GM23338 (cell line): ENCODE measurements at regions not wholly inside any gene's neighbourhood (a gene's known extent, or its start where the extent isn't known, plus 50 kb on each side); places are given as distances from the start of the nearest gene placed in this dataset.

Source experiments
- ATAC-seq: fragments of 200-7000 bp; cut with Tn5 transposase; 3 replicates; pipeline ENCODE4 v1.9.1; 2020
- DNase-seq: peaks from one replicate; pipeline ENCODE4 v3.0.0-alpha.2; 2015; ENCODE audit warnings: low spot score
- H2AFZ ChIP-seq: fragments of 200-600 bp; sonication (generic); 2 replicates; pipeline ENCODE4 v1.8.0; 2016; ENCODE audit warnings: antibody characterized with exemption, mild to moderate bottlenecking, moderate library complexity
- H3F3A ChIP-seq: fragments of 200-600 bp; sonication (generic); replicated peaks from 2 replicates; pipeline ENCODE4 v1.8.0; 2017; ENCODE audit warnings: antibody characterized with exemption, mixed run types, low read depth
- H3K27ac ChIP-seq: fragments of 200-600 bp; sonication (generic); 2 replicates; pipeline ENCODE4 v1.6.1; 2016; ENCODE audit warnings: low read depth
- H3K27me3 ChIP-seq: fragments of 200-600 bp; sonication (generic); 2 replicates; pipeline ENCODE4 v1.8.0; 2016; ENCODE audit warnings: mild to moderate bottlenecking, mixed run types, moderate library complexity; ENCODE audit not compliant: insufficient read depth
- H3K36me3 ChIP-seq: fragments of 200-600 bp; sonication (generic); 2 replicates; pipeline ENCODE4 v1.8.0; 2016; ENCODE audit warnings: mild to moderate bottlenecking; ENCODE audit not compliant: insufficient read depth
- H3K4me1 ChIP-seq: fragments of 200-600 bp; sonication (generic); 2 replicates; pipeline ENCODE4 v1.8.0; 2016; ENCODE audit warnings: mild to moderate bottlenecking, moderate library complexity; ENCODE audit not compliant: insufficient read depth
- H3K4me2 ChIP-seq: fragments of 200-600 bp; sonication (generic); 2 replicates; pipeline ENCODE4 v1.7.1; 2017; ENCODE audit warnings: mixed run types
- H3K4me3 ChIP-seq: fragments of 200-600 bp; sonication (generic); 2 replicates; pipeline ENCODE4 v1.6.1; 2016; ENCODE audit warnings: mixed run types
- H3K79me2 ChIP-seq: fragments of 200-600 bp; sonication (generic); replicated peaks from 2 replicates; pipeline ENCODE4 v1.8.0; 2017; ENCODE audit warnings: mild to moderate bottlenecking; ENCODE audit not compliant: insufficient read depth
- H3K9me2 ChIP-seq: fragments of 200-600 bp; sonication (generic); 2 replicates; pipeline ENCODE4 v1.8.0; 2017; ENCODE audit not compliant: insufficient read depth
- H4K20me1 ChIP-seq: fragments of 200-600 bp; sonication (generic); replicated peaks from 2 replicates; pipeline ENCODE4 v1.8.0; 2017; ENCODE audit warnings: mild to moderate bottlenecking; ENCODE audit not compliant: insufficient read depth
- H3K27ac Mint-ChIP-seq: 2 replicates; pipeline ENCODE4 v1.8.0; 2020; ENCODE audit warnings: inconsistent platforms, mild to moderate bottlenecking, moderate library complexity, mixed read lengths
- H3K27me3 Mint-ChIP-seq: 3 replicates; pipeline ENCODE4 v1.8.0; 2022; ENCODE audit warnings: low read depth, mild to moderate bottlenecking, moderate library complexity, mixed read lengths, inconsistent platforms; ENCODE audit not compliant: insufficient read depth, poor library complexity
- H3K36me3 Mint-ChIP-seq: 3 replicates; pipeline ENCODE4 v1.8.0; 2021; ENCODE audit warnings: low read depth, mild to moderate bottlenecking, inconsistent platforms, moderate library complexity, mixed read lengths
- H3K4me1 Mint-ChIP-seq: 3 replicates; pipeline ENCODE4 v1.8.0; 2020; ENCODE audit warnings: mild to moderate bottlenecking, inconsistent platforms, mixed read lengths
- H3K4me3 Mint-ChIP-seq: 3 replicates; pipeline ENCODE4 v1.8.0; 2021; ENCODE audit warnings: moderate library complexity, mild to moderate bottlenecking, inconsistent platforms, mixed read lengths
- H3K9me3 Mint-ChIP-seq: 3 replicates; pipeline ENCODE4 v1.8.0; 2020; ENCODE audit warnings: moderate library complexity, mild to moderate bottlenecking, inconsistent platforms, mixed read lengths
- CREB1 ChIP-seq: fragments of 250-450 bp; sonication (Bioruptor Pico); IDR thresholded peaks from 2 replicates; pipeline ENCODE4 v1.5.0; 2020; ENCODE audit warnings: low read depth, mild to moderate bottlenecking, moderate library complexity
- EZH2 ChIP-seq: fragments of 200-600 bp; sonication (generic); IDR thresholded peaks from one replicate; pipeline ENCODE4 v1.8.0; 2017; ENCODE audit warnings: antibody characterized with exemption, mild to moderate bottlenecking, low read depth; ENCODE audit not compliant: unreplicated experiment
- EZH2phosphoT487 ChIP-seq: fragments of 200-600 bp; sonication (generic); IDR thresholded peaks from one replicate; pipeline ENCODE4 v1.8.1; 2018; ENCODE audit warnings: antibody characterized with exemption; ENCODE audit not compliant: unreplicated experiment
- JUNB ChIP-seq: IDR thresholded peaks from one replicate; pipeline ENCODE4 v1.6.1; 2016; ENCODE audit warnings: antibody characterized with exemption; ENCODE audit not compliant: unreplicated experiment
- POLR2AphosphoS5 ChIP-seq: IDR thresholded peaks from 2 replicates; pipeline ENCODE4 v1.6.1; 2016; ENCODE audit warnings: antibody characterized with exemption, low read depth
- REST ChIP-seq: IDR thresholded peaks from one replicate; pipeline ENCODE4 v1.6.1; 2018; ENCODE audit warnings: antibody characterized with exemption; ENCODE audit not compliant: unreplicated experiment
- ZNF114 ChIP-seq: fragments of 250-450 bp; sonication (Bioruptor Pico); IDR thresholded peaks from 2 replicates; pipeline ENCODE4 v1.5.0; 2020; ENCODE audit warnings: mild to moderate bottlenecking, moderate library complexity
- ZNF462 ChIP-seq: fragments of 250-450 bp; sonication (Bioruptor Pico); IDR thresholded peaks from 2 replicates; pipeline ENCODE4 v1.5.0; 2020; ENCODE audit warnings: mild to moderate bottlenecking, moderate library complexity

GRCh38 chr2:5537180-5537688, 154.9 kb upstream of the SOX11 start (continued):
- TF ChIP-seq REST (no peak), EZH2phosphoT487 (no peak), EZH2 (no peak), ZNF114 (CRISPR knock-in tag) (no peak), POLR2AphosphoS5 (no peak), CREB1 (CRISPR knock-in tag) (no peak)

- 0 out of 2 replicates have a peak, but pooled peaks cover 3% of the 10 kb centered on the region for H3K4me1 ChIP-seq
- Mint-ChIP-seq H3K27me3 (peaks cover 7% of the 10 kb centered on the region), H3K4me1 (peaks cover 4% of the 10 kb centered on the region; the same call in 2 of the 3 replicates), H3K9me3 (peaks cover 70% of the 10 kb centered on the region), H3K4me3 (no peak overlapping the region), H3K36me3 (peaks cover 12% of the 10 kb centered on the region; the same call in 2 of the 3 replicates), H3K27ac (no peak overlapping the region)
- no peak overlapping the region for H3K4me3 ChIP-seq
- H2AFZ ChIP-seq, result no peak overlapping the region
- no peaks in the 10 kb centered on the region for H4K20me1 ChIP-seq
- H3K27ac ChIP-seq, result no peak overlapping the region
- ATAC-seq, result no peak
- no peak for TF ChIP-seq REST
- TF ChIP-seq JUNB, result no peak
- no peak for TF ChIP-seq ZNF462 (CRISPR knock-in tag)
- no peak for TF ChIP-seq EZH2phosphoT487
- no peaks in the 10 kb centered on the region for H3K79me2 ChIP-seq
- H3F3A ChIP-seq, result no peaks in the 10 kb centered on the region
- H3K27me3 ChIP-seq, result no peaks in the 10 kb centered on the region
- DNase-seq, result no peak
- no peak overlapping the region for H3K4me2 ChIP-seq
- 0 out of 2 replicates have a peak, but pooled peaks cover 7% of the 10 kb centered on the region for H3K36me3 ChIP-seq
- 0 out of 2 replicates have a peak, but pooled peaks cover 3% of the 10 kb centered on the region for H3K9me2 ChIP-seq
Measured at GRCh38 chr2:5538313-5538712, 153.9 kb upstream of the SOX11 start.
